ENCODE measurements at regions not wholly inside any gene's neighbourhood (a gene's known extent, or its start where the extent isn't known, plus 50 kb on each side); places are given as distances from the start of the nearest gene placed in this dataset.
A peak's percentile ranks its signal among the peaks of the same experiment; 100 is the strongest.

DNA sequence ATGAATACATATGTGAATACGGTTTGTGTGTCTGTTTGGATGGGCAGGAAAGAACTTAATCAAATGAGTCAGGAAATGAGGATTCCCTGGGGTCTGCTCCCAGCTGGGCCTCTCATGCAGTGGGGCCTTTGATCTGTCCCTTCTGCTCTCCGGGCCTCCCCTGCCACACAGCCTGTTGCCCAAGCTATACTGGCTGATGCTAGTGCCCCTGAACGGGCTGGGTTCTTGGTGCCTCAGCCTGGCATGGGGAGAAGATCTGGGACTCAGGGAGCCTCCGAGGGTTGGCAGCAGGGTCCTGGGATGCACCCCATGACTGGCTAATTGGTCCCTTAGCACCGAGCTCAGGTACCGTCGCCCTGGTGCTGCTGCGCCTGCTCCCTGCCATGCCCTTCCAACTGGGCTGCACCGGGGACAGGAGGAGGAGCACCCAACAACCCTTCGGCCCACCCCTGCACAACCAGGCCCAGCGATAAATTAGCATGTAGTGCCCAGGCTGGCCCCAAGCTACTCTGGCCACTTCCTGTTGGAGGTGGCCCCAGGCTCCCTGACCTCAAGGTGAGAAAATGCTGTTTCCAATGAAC, 59.9 kb upstream of the DUSP5 start:
- DNase-seq (ENCODE audit: insufficient read length, low spot score) (no peak), FAIRE-seq (no peak)
- no peak for TF ChIP-seq POLR2AphosphoS5 (IDR thresholded peaks at IDR 0.05; ENCODE audit: low read depth, low read length)
- no peak for TF ChIP-seq PAX5 (IDR thresholded peaks at IDR 0.05; ENCODE audit: insufficient read depth, low read length, severe bottlenecking)
- no peak for TF ChIP-seq POLR2A (IDR thresholded peaks at IDR 0.05; ENCODE audit: low read depth, low read length)
- TF ChIP-seq SPI1 (IDR thresholded peaks at IDR 0.05; ENCODE audit: low read depth, low read length), result no peak
- no peak for TF ChIP-seq POU2F2 (IDR thresholded peaks at IDR 0.05; ENCODE audit: low read depth, low read length)
- no peak for TF ChIP-seq TAF1 (IDR thresholded peaks at IDR 0.05; ENCODE audit: low read depth, low read length)

DNA sequence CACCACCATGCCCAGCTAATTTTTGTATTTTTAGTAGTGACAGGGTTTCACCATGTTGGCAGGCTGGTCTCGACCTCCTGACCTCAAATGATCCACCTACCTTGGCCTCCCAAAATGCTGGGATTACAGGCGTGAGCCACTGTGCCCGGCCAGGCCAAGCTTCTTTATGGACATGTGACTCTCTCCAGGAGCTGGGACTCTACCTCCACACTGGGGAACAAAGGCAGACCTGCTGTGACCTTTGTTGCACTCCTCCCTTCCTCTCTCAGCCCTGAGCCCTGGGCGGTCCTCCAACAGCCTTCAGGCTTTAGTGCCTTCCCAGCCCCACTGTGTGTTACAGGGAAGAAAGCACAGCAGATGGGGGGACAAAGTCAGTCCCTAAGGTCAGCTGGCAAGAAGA, 55.0 kb upstream of the DUSP5 start:
- FAIRE-seq (no peak), DNase-seq (ENCODE audit: insufficient read length, low spot score) (no peak)
- TF ChIP-seq SPI1 (IDR thresholded peaks at IDR 0.05; ENCODE audit: low read depth, low read length) (no peak), PAX5 (IDR thresholded peaks at IDR 0.05; ENCODE audit: insufficient read depth, low read length, severe bottlenecking) (no peak), POU2F2 (IDR thresholded peaks at IDR 0.05; ENCODE audit: low read depth, low read length) (no peak), TAF1 (IDR thresholded peaks at IDR 0.05; ENCODE audit: low read depth, low read length) (no peak), POLR2A (IDR thresholded peaks at IDR 0.05; ENCODE audit: low read depth, low read length) (no peak)

DNA sequence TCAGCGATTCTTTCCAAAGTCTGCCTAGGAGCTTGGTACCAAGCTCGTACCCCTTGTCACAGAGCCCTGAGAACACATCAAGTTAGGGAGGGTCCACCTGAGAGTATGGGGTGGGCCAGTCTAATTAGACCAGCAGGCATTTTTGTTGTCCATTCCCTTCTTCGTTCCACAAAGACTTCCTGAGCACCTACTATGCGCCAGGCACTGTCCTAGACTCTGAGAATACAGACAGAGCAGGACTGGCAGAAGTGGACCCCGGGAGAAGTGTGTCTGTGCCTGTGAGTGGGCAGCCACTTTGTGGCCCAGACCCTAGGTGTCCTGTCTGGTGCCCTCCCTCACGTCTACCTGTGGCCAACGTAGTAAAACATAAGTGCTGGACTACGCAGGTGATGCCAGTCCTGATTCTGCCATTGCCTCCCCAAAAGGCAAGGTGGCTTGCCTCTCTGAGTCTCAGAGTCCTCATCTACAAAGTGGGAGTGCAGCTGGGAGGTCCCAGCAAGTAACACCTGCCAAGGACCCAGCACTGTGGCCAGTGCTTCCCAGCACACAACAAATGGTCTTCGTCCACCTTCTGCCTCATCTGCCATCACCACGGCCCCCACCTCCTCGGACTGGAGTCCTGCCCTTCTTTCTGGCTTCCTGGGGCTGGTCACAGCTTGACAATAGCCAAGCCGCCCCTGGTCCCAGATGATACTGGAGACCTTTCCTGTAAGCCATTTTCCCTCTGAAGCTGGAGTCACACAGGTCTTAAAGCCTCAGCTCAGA, 54.3 kb upstream of the DUSP5 start:
- no peak for TF ChIP-seq POU2F2 (IDR thresholded peaks at IDR 0.05; ENCODE audit: low read depth, low read length)
- TF ChIP-seq PAX5 (IDR thresholded peaks at IDR 0.05; ENCODE audit: insufficient read depth, low read length, severe bottlenecking), result no peak
- no peak for TF ChIP-seq TAF1 (IDR thresholded peaks at IDR 0.05; ENCODE audit: low read depth, low read length)
- no peak for TF ChIP-seq POLR2AphosphoS5 (IDR thresholded peaks at IDR 0.05; ENCODE audit: low read depth, low read length)
- no peak for TF ChIP-seq POLR2A (IDR thresholded peaks at IDR 0.05; ENCODE audit: low read depth, low read length)
- no peak for TF ChIP-seq SPI1 (IDR thresholded peaks at IDR 0.05; ENCODE audit: low read depth, low read length)
- DNase-seq (ENCODE audit: insufficient read length, low spot score), result no peak
- FAIRE-seq, result no peak

DNA sequence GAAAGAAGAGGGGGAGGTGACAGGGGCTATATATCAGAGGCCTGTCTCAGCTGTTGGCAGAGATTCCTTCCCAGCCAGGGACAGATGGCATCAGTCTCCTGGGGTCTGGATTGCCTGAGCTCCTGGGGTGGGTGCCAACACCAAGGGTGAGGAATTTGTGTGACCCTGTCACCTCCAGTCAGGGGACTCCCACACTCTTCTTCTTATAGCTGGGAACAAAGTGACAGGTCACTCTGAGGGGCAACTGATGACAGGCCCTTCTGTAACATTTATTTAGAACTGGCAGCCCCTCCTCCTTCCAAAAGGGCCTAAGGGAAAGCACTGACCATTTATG, 53.7 kb upstream of the DUSP5 start:
- DNase-seq (ENCODE audit: insufficient read length, low spot score), result no peak
- TF ChIP-seq SPI1 (IDR thresholded peaks at IDR 0.05; ENCODE audit: low read depth, low read length) (no peak), POLR2A (IDR thresholded peaks at IDR 0.05; ENCODE audit: low read depth, low read length) (no peak), POLR2AphosphoS5 (IDR thresholded peaks at IDR 0.05; ENCODE audit: low read depth, low read length) (no peak), PAX5 (IDR thresholded peaks at IDR 0.05; ENCODE audit: insufficient read depth, low read length, severe bottlenecking) (no peak), POU2F2 (IDR thresholded peaks at IDR 0.05; ENCODE audit: low read depth, low read length) (no peak), TAF1 (IDR thresholded peaks at IDR 0.05; ENCODE audit: low read depth, low read length) (no peak)
- FAIRE-seq, result no peak

DNA sequence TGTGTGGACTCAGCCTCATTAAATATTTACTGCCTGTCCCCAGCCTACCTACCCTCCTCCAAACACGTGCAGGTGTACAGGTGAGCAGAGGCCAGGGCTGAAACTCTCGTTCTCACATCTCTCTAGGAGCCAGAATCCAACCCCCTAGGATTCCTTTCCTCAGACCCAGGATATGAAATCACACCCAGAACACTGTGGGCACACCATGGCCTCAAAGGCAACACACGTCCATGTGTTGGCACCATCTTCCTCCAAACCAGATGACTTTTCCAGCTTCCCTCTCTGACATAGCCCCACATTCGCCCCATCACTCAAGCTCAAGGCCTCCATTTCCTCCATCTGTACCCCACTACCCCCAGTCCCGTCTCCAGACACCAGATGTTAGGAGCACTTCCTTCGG, 51.8 kb upstream of the DUSP5 start:
- no peak for TF ChIP-seq TAF1 (IDR thresholded peaks at IDR 0.05; ENCODE audit: low read depth, low read length)
- no peak for TF ChIP-seq SPI1 (IDR thresholded peaks at IDR 0.05; ENCODE audit: low read depth, low read length)
- TF ChIP-seq PAX5 (IDR thresholded peaks at IDR 0.05; ENCODE audit: insufficient read depth, low read length, severe bottlenecking), result no peak
- no peak for TF ChIP-seq POU2F2 (IDR thresholded peaks at IDR 0.05; ENCODE audit: low read depth, low read length)
- TF ChIP-seq POLR2AphosphoS5 (IDR thresholded peaks at IDR 0.05; ENCODE audit: low read depth, low read length), result no peak
- no peak for TF ChIP-seq POLR2A (IDR thresholded peaks at IDR 0.05; ENCODE audit: low read depth, low read length)
- DNase-seq (ENCODE audit: insufficient read length, low spot score) (no peak), FAIRE-seq (no peak)

DNA sequence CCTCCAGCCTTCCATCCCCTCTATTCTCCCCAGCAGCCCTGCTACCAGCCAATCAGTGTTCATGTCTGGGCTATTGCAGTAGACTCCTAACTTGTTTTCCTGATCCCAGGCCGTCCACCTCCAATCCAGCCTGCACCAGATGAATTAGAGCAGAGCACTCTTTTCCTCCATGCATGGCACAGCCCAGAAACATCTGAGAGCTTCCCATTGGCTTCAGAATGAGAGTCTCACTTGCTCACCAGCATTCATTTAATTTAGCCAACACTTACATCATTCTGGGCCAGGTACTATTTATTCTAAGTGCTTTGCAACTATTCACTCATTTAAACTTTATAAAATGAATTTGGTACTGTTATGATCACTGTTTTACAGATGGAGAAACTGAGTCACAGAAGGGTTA, 51.4 kb upstream of the DUSP5 start:
- TF ChIP-seq PAX5 (IDR thresholded peaks at IDR 0.05; ENCODE audit: insufficient read depth, low read length, severe bottlenecking), result no peak
- no peak for TF ChIP-seq POLR2A (IDR thresholded peaks at IDR 0.05; ENCODE audit: low read depth, low read length)
- FAIRE-seq, result no peak
- DNase-seq (ENCODE audit: insufficient read length, low spot score), result no peak

DNA sequence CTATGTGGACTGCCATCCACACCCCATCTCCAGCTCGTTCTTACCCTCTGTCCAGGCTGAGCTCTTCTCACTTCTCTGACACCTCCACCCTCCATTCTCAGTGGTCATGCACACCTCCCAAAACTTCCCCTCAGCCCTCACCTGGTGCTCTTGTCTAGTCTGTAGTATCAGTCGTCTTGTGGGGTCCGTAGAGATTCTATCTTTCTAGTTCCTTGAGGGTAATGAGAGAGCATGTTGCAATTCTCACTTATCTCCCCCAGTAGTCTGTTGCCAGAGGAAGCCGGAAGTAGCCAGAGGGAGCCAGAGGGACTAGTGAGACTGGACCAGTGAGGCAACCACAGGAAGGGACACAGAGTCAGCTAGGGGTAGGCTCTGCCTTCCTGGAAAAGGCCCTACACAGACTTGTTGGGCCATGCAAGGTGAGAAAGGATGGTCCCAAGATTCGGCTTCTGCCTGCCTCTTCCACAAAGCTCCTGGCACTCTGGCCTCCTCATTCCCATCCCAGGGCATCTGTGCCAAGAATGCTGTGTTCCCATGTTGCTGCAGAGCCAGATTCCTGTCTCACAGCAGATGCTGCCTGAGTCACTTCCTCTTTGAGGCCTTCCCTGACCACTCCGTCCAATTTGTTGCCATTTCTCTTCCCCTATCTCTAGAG, 50.6 kb upstream of the DUSP5 start:
- TF ChIP-seq POLR2A (IDR thresholded peaks at IDR 0.05; ENCODE audit: low read depth, low read length) (no peak), SPI1 (IDR thresholded peaks at IDR 0.05; ENCODE audit: low read depth, low read length) (peak; percentile 66), POU2F2 (IDR thresholded peaks at IDR 0.05; ENCODE audit: low read depth, low read length) (no peak), POLR2AphosphoS5 (IDR thresholded peaks at IDR 0.05; ENCODE audit: low read depth, low read length) (no peak), PAX5 (IDR thresholded peaks at IDR 0.05; ENCODE audit: insufficient read depth, low read length, severe bottlenecking) (no peak), TAF1 (IDR thresholded peaks at IDR 0.05; ENCODE audit: low read depth, low read length) (no peak)
- DNase-seq (ENCODE audit: insufficient read length, low spot score) (no peak), FAIRE-seq (peak; percentile 60)

DNA sequence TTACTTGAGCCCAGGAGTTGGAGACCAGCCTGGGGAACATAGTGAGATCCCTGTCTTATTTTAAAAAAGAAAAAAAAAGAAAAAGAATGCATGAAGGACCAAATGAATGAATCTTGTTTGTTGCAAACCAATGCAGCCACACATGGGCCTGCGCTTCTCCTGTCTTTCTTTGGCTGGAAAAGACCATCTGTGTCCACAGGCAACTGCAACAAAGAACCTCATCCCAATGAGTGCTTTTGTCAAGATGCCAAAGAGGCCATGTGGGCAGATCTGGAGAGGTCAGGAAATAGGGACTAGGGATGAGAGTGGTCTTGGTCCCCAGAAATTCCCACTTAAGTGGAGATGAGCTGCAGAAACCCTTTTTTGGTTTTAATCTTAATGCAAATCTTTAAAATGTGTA, 49.8 kb upstream of the DUSP5 start:
- no peak for FAIRE-seq
- no peak for DNase-seq (ENCODE audit: insufficient read length, low spot score)
- TF ChIP-seq POU2F2 (IDR thresholded peaks at IDR 0.05; ENCODE audit: low read depth, low read length), result no peak
- TF ChIP-seq POLR2AphosphoS5 (IDR thresholded peaks at IDR 0.05; ENCODE audit: low read depth, low read length), result no peak
- TF ChIP-seq SPI1 (IDR thresholded peaks at IDR 0.05; ENCODE audit: low read depth, low read length), result no peak
- TF ChIP-seq POLR2A (IDR thresholded peaks at IDR 0.05; ENCODE audit: low read depth, low read length), result no peak
- no peak for TF ChIP-seq TAF1 (IDR thresholded peaks at IDR 0.05; ENCODE audit: low read depth, low read length)
- TF ChIP-seq PAX5 (IDR thresholded peaks at IDR 0.05; ENCODE audit: insufficient read depth, low read length, severe bottlenecking), result no peak

Data from GM12891 (cell line).